AG08395 (cell line): ENCODE measurements at regions not wholly inside any gene's neighbourhood (a gene's known extent, or its start where the extent isn't known, plus 50 kb on each side); places are given as distances from the start of the nearest gene placed in this dataset.

ENCODE experiments used
- DNase-seq: peaks from one replicate; pipeline ENCODE4 v3.0.0; 2012; ENCODE audit warnings: mixed read lengths, low spot score

DNA sequence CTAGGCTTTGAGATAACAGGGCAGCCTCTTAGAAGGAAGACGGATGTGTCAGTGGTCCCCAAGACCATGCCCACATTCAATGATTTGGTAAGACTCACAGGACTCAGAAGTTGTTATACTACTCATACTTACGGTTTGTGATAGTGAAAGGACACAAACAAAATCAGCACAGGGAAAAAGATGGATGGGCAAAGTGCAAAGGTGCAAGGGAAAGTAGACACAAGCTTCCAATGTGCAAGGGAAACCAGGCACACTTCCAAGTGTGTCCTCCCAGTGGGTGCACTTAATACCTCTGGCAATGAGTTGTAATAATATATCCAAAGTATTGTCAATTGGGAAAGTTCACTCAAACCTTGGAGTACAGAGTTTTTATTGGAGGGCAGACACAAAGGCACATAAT is 53.8 kb upstream of the VCX start:
- DNase-seq, result no peak

DNA sequence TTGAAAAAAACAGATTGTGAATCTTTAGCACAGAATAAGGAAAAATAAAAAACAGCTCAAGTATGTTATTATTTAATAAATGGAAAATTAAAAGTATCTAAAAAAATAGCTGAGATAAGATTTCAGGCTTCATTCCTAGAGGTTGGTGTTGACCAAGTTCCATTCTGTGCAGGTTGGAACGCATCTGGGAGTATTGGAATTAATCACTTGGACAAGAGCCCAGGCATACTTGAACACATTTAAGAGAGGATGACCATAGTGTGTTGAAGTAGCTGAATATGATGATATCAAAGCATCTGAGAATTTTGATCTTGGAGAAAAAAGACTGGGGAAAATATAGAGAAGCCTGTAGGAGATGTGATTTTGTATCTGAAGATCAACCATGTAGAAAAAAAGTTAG is 54.6 kb upstream of the VCX start:
- no peak for DNase-seq

DNA sequence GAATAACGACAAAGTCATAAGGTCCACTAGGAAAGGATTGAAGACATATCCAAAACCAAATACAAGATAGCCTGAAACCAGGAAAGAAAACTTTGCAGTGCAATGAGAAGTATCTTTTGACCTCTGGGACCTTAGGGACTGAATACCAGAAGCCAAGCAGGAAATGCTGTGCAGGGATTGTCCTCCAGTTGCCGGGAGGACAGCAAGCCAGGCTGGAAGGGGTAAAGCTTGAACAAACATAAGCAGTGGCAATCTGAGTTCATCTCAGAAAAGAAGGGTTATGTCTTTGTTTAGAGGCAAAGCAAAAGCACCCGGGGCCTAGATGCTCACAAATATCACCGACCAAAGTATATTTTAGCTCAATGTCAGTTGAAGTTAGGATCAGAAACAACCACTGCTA is 55.3 kb upstream of the VCX start:
- no peak for DNase-seq

DNA sequence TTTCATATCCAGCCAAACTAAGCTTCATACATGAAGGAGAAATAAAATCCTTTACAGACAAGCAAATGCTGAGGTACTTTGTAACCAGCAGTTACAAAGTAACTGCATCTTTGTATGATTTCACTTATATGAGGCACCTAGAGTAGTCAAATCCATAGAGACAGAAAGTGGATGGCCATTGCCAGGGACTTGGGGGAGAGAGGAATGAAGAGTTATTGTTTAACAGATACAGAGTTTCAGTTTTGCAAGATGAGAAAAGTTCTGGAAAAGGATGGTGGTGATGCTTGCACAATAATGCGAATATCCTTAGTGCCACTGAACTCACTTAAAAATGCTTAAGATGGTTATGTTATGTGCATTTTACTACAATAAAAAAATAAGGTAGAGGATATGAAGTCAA is 58.4 kb upstream of the VCX start:
- DNase-seq, result no peak

DNA sequence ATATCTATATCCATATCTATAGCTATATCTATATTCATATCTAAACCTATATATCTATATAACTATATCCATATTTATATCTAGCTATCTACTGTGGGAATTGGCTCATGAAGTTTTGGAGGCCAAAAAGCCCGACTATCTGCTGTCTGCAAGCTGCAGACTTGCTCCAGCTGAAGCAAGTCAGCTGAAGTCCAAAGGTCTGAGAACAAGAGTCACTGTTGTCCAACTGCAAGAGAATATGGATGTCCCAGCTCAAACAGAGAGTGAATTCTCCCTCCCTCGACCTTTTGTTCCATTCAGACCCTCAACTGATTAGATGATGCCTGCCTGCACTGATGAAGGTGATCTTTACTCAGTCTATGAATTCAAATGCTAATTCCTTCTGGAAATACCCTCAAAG is 63.3 kb upstream of the VCX start:
- DNase-seq, result no peak

DNA sequence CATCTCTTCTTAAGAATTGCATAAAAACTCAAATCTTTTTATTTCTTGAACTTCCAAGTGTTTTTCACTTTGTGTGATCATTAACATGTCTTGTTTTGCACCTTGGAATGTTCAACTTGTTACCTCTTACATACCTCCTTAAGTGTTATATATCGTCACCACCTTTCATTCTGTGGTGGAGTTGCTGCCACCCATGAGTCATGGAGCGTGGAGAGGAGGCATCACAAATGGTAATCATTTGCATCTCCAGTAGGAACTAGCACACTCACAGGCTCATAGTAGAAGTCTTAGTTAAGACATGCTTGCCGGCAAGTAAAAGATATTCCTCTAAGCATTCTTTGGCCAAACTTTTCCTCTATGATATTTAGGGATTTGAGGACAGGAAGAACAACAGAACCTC is 67.0 kb upstream of the VCX start:
- no peak for DNase-seq

DNA sequence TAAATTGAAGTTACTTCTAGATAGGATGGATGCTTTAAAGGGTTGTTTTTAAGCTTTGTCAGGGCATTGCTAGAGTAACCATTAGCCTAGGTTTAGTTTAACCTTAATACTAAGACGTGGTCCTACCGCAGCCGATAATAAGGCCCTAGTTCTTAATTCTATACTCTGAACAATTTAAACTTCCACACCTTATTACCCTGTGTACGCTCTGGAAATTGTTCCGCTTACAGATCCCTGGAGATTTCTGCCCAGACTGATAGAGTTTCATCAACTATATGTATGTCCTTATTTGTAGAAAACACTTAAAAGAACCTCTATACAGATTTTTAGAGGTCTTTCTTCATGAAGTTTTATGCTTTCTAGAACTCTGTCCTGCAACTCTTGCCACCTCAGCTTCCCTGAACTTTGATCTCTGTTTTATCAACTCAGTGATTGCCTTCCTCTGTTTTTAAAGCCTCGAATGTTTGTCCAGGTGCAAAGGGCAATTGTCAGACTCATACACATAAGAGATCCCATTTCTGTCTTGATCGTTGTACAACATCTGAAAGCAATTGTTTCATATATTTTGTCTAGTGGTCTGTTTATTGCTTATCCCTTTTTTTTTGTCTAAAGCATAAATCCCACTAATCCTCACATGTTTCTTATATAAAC is 71.1 kb upstream of the VCX start:
- no peak for DNase-seq

DNA sequence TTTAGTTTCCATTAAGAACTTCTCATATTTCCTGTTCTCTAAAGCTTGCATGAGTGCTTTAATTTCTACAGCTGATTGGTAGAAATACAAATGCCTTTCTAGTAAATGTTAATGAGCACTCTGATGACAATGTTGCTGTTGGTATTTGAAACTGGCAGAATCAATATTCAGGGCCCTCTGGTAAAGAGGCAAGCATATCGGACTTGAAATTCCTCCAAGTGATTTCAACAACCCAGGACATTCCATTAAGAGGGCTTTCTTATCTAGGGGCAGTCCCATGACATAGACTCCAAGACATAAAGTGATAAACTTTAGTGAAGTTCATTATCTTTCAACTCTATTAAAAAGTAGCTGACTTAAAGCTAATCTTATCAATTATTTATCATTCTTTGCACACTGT is 83.1 kb upstream of the VCX start:
- no peak for DNase-seq

DNA sequence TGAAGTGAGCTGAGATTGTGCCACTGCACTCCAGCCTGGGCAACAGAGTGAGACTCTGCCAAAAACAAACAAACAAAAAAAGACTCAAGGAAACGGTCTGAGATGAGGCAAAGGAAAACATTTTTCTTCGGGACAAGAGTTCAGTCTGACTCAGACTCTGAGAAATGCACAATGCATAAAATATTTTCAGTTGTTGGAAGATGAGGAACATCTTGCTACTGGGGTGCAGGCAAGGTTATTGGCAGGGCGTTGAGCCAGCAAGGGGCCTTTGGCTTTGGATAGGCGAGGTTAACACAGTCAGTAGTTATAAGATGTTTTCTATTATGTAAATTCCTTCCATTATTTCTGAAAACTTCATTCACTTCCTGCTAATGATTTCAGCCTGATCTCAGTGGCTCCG is 96.1 kb upstream of the VCX start:
- no peak for DNase-seq

DNA sequence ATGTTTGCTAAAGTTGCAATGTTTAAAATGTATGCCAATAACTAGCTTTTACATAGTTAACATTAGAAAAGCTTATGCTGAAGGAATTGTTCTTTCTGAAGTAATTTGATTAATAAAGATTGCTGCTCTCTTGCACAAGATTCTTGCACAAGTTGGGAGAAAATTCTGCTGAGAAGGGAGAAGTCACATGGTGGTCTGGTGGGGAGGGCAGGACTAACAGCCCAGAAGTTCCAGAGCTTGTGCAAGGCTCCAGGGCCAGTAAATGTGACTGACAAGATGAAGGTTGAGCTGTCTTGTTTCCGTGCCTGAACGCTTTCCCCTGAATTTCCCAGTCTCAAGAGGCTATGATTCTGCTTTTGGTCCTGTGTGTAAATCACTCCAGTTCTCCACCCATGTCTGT is 112.9 kb upstream of the VCX start:
- DNase-seq, result no peak

DNA sequence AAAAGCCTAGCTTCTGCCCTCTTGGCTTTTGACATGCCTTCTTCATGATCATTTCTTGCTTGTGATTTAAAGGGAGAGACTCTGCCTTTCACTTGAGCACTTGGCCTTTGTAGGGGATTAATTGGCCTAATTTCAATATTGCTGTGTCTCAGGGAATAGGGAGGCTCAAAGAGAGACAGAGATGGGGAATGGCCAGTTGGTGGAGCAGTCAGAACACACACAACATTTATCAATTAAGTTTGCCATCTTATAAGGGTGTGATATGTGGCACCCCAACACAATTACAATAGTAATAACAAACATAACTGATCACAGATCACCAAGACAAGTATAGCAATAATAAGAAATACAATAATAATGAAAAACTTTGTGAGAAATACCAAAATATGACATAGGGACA is 122.5 kb upstream of the VCX start:
- no peak for DNase-seq

DNA sequence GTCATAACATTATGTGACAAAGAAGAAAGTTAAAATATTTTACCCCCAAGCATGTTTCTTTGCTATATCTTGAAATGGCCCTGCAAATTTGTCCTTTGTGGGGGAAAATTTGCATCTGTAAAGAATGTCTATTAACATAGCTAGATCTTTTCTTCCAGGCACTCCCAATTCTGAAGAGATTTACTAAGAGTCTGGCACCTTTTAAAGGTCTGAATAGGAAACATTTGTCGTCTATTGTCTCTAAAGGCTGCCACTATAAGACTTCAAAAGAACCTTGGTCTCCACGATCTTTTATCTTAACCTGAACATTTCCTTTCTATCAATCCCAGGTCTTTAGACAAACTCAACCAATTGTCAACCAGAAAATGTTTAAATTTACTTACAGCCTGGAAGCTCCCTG is 128.6 kb upstream of the VCX start:
- DNase-seq, result no peak

DNA sequence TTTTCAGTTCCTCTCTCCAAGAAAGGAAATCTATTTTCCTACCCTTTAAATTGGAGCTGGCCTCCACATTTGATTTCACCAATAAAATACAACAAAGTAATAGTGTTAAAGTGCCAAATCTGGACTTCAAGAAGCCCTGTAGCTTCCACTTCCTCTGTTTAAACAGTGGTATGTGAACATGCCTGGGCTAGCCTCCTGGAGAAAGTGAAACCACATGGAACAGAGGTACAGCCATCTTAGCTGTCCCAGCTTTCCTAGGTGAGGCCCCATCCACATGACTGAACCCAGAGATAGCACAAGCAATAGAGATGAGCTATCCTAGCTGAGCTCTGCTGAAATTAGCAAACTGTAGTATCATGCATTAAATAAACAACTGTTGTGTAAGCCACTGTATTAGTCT is 131.8 kb upstream of the VCX start:
- no peak for DNase-seq

DNA sequence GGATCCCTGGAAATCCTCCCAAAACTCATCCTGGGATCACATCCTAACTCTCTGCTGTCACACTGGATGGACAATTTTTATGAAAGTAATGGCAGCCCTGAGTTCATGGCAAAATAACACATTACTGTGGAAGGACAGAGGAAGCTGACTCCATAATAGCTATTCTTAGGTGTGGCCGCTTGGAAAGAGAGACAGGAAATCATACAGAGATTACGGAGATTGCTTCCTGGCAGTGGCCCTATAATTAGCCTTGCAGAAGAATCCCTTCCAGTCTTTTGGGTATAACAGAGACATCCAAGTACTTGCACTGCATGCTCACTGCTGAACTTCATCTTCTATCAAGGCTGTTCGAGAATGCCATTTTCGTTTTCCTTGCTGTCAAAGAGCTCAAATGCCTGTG is 133.1 kb upstream of the VCX start:
- DNase-seq, result no peak

DNA sequence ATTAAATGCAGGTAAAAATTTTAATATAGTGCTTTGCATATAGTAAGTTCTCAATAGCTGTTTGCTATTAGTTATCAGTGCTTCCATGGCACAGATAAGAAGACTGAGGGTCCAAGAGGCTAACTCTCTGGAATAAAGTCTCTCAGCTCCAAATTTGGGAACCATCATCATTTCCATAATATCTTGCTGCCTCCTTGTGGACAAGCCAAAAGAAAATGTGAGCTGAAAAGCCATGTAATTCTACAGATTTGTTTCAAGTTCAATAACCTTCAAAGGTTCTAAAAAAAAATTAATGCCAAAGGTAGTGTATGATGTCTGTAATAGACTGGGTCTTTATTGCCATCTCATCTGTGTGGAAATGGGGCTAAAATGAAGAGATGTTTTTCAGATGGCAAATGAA is 136.9 kb upstream of the VCX start:
- DNase-seq, result no peak

DNA sequence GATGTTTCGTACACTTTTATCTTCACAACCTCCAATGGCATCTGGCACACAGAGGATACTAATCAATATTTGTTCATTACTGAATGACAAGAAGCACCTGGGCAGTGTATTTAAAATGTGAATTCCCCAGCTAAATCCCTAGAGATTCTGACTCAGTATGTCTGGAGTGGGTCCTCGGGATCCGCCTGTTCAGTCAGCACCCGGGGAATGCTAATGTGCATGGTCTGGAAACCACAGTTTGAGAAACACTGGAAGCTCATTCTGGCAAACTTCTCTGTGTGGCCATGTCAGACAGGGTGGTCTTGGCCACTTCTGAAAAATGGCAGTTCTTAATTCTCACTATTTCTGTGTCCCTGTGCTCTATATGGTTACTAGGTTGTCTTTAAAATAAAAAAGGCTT is 138.8 kb upstream of the VCX start:
- no peak for DNase-seq

DNA sequence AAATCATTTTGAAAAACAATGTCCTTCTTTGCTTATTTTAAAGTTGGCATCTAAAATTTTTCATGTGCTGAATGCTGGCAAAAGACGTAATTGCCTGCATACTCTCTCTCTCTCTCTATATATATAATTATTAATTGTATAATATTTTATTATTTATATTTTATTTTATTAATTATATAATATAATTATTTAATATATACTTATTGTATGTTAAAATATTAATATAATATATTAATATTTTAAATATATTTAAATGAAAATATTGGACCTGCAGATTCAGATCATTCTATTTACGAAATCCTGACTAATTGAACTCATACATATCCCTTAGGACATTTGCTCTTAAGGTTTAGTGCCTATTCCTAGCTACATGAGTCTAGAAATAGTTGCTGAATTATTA is 144.7 kb upstream of the VCX start:
- no peak for DNase-seq

DNA sequence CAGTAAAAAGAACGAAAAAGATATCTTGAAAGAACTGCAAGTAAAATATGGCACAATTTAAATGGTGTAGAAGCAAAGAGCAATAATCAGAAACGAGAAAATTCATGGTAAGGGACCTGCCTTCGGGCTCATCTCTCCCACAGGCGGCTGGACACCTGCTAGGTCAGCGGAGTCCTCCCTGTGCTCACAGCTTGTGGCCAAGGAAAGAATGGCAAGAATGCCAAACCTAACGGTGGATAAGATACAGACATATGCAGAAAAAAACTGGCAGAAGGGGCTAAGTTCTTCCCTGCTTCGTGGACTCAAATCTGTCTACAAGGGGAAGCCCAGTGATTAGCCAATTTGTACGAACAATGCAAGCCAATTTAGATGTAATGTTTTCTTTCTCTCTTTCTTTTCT is 152.1 kb upstream of the VCX start:
- no peak for DNase-seq

DNA sequence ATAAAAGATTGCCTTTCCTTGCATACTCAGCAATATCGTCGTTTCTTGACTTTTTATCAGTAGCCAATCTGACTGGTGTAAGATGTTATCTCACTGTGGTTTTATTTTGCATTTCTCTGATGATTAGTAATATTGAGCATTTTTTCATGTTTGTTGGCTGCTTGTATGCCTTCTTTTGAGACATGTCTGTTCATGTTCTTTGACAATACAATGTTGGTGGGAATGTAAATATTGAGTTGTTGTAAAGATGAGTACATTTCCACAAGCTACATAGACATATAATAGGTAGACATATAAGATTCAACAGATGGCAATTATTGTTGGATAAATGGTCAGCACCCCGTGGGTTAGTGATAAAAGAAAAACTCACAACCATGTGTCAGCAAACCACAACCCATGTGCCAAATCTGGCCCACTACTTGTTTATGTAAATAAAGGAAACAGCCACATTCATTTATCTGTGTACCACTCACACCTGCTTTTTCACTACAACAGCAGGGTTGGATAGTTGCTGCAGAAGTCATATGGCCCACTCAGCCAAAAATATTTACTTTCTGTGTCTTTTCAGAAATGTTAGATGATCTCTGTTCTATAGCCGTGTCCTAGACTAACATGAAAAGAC is 153.1 kb upstream of the VCX start:
- DNase-seq, result no peak

DNA sequence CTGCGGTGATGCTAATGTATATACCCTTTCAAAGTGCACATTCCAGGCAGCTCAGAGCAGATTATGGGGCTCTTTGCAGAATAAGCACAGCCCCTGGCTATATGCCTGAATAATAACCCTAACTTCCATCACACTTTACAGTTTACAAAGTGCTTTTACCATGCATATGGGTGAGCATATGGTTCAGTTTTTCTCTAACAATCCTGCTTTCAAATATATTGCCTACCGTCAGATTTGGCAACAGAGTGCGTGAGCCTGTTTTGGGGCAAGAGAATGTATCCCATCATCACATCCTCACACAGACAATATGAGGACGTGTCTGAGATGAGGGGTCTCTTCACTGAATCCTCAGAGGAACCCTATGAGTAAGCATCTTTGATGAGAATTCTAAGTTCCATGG is 162.8 kb upstream of the VCX start:
- no peak for DNase-seq

DNA sequence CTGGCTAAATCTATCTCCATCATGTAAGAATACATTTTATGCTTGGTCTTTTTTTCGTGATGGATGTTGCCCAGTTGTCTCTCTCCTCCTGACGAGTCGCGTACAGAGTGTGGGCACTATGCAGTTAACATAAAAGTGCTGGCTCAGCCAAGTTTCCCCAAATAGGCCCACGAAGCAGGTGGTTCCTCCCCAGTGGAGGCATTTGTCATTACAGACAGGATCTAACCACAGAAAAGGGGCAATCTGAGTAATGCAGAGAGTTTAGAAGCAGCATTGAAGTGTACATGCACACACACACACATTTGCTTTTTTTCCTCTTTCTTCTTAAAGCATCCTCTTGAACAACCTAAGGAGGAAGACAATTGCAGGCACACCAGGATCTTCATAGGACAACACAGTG is 188.7 kb upstream of the VCX start:
- DNase-seq, result no peak

DNA sequence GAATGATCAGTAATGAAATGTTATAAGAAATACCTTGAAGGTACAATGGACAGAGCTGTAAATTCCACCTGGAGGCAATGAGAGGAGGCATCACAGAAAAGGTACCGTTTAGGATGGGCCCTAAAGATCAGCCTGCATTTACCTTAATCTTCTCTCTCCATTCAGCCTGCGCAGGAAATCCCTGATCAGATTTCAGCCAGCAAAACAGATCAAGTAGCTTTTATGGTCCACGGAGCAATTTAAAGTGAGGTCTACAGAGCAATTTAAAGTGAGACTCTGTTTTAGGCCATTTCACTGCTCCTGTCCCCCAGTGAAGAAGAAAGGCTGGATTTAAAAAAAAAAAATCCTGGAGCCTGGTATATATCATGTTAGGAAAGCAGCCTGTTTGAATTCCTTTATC is 195.1 kb upstream of the VCX start:
- no peak for DNase-seq

DNA sequence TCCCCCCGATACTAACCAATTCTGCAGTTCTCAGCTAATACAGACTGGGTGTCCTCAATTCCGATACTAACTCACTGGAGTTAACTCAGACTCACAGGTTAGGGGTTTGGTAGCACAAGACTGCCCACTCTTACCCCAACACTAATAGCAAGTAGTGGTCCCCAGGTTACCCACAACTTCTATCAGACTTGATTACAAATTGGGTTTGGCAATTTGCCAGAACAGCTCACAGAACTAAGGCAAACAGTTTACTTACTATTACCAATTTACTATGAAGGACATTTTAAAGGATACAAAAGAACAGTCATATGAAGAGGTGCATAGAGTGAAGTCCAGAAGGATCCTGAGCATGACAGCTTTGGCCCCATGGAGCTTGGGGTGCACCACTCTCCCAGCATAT is 201.8 kb upstream of the VCX start:
- no peak for DNase-seq

DNA sequence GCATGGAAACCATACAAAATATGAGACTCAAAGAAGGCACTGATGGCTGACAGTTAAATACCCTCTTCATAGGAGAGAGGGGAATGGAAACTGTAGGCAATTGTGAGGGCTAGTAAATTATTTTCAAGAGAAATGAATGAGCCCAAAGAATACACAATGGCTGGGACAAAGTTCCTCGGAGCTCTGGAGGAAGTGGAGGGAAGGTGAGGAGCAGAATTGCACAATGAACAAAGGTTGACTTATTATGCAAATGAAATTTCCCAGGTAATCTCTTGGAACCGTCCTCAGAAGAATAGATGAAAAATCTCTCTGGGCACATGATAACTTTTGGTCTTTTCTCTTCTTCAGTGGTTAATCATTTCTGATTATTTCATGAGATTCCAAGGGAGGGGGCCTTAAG is 202.6 kb upstream of the VCX start:
- DNase-seq, result no peak
